ENCODE measurements at regions not wholly inside any gene's neighbourhood (a gene's known extent, or its start where the extent isn't known, plus 50 kb on each side); places are given as distances from the start of the nearest gene placed in this dataset.
"Not testable (repeated sequence)": the region's sequence is repeated elsewhere in the genome, so short reads cannot be mapped to it uniquely, and the experiment has no call there.

DNA sequence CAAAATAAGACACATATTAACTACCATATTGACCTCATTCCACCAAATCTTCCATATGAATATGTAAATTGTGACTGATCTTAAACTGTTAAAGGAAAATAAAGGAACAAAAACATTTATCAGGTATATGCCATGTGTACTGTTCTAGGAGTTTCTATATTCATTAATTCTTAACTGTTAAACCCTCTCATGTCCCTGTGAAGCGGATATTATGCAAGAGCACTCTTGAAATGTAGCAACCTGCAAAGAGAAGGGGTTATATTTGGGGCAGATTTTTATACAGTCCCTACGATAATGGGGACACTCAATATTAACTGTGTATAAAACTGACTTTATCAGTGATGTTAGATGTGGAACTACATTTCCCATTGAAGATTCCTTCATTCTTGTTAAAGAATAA lies 184.9 kb upstream of the OR13F1 start:
- no peak overlapping the region for H3K4me3 ChIP-seq
- H3K27ac ChIP-seq, result no peak overlapping the region
- no peak for DNase-seq (ENCODE audit: low spot score)
- TF ChIP-seq, protein P1, sequence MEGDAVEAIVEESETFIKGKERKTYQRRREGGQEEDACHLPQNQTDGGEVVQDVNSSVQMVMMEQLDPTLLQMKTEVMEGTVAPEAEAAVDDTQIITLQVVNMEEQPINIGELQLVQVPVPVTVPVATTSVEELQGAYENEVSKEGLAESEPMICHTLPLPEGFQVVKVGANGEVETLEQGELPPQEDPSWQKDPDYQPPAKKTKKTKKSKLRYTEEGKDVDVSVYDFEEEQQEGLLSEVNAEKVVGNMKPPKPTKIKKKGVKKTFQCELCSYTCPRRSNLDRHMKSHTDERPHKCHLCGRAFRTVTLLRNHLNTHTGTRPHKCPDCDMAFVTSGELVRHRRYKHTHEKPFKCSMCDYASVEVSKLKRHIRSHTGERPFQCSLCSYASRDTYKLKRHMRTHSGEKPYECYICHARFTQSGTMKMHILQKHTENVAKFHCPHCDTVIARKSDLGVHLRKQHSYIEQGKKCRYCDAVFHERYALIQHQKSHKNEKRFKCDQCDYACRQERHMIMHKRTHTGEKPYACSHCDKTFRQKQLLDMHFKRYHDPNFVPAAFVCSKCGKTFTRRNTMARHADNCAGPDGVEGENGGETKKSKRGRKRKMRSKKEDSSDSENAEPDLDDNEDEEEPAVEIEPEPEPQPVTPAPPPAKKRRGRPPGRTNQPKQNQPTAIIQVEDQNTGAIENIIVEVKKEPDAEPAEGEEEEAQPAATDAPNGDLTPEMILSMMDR (IDR thresholded peaks at IDR 0.05), result no peak

DNA sequence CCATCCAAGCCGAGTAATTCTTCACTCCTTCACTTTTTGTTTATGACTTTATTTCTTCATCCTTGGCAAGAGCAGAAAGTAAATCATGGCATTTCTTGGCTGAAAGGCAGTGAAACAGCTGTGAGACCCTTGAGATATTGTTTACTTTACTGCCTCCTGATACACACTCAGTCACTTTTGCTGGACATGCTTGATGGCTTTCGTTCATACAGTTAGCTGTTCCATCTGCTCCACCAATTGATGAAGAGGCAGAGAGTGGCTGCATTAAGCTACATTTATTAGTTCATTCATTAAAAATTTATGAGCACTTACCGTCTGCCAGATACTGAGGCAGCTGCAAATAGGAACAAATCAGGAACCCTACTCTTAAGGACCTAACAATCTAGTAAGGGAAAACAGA lies 184.4 kb upstream of the OR13F1 start:
- no peak overlapping the region for H3K27ac ChIP-seq
- DNase-seq (ENCODE audit: low spot score), result no peak
- no peak overlapping the region for H3K4me3 ChIP-seq
- TF ChIP-seq, protein P1 (IDR thresholded peaks at IDR 0.05), result no peak

DNA sequence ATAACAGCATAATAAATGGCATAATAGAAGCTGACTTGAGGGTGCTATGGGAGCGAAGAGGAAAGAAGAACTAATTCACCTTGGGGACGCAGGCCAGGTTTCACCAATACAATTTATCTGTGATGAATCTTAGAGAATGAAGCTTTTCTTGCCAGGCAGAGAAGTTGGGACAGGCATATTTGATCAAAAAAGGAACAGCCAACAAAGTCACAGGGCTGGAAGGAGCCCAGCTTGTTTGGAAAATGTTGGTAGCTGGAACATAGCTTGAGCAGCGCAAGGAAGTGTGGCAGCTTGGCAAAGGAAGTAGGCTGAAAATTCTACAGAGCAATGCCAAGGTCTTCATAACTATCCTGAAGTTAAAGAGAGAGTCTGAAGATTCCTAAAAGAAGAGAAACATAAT lies 181.5 kb upstream of the OR13F1 start:
- no peak for DNase-seq (ENCODE audit: low spot score)
- Histone ChIP-seq H3K4me3 (no peak overlapping the region), H3K27ac (no peak overlapping the region)
- TF ChIP-seq, protein P1 (IDR thresholded peaks at IDR 0.05), result no peak

DNA sequence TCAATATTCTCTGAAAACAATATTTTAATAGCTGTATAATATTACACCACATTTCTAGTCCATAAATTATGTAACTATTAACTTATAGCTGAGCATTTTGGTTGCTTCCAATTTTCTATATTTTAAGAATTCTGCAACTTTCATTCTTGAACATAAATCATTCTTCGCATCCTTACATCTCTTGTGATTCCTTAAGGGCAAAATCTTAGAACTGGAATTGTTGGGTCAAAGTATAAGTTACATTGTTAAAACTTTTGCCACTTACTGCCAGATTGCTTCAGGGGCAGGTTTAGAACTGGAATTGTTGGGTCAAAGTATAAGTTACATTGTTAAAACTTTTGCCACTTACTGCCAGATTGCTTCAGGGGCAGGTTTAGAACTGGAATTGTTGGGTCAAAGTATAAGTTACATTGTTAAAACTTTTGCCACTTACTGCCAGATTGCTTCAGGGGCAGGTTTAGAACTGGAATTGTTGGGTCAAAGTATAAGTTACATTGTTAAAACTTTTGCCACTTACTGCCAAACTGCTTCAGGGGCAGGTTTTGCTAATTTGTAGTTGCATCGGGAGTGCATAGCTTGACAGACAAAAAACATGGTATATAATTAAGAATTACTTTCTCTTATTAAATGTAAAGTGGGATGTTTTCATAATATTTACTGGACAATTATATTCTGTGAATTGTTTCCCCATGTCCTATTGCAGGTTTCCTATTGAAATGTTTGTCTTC lies 179.9 kb upstream of the OR13F1 start:
- H3K27ac ChIP-seq; H3K4me3 ChIP-seq; DNase-seq (ENCODE audit: low spot score): not testable (repeated sequence)

DNA sequence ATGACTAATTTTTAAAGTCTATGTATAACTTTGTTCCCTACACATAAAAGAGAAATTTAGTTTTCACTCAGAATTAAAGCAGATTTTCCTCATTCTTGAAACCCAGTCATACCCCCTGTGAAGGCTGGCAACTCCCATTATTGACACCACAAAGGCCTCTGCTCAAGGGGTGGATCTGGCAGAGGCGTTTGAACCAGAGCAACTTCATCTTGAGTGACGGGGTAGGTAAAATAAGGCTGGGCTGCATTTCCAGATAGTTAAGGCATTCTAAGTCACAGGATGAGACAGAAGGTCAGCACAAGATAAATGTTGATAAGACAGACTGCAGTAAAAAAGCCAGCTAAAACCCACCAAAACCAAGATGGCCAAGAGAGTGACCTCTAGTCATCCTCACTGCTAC lies 177.2 kb upstream of the OR13F1 start:
- Histone ChIP-seq H3K27ac (no peak overlapping the region), H3K4me3 (no peak overlapping the region)
- DNase-seq (ENCODE audit: low spot score), result no peak
- TF ChIP-seq, protein P1 (IDR thresholded peaks at IDR 0.05), result no peak

DNA sequence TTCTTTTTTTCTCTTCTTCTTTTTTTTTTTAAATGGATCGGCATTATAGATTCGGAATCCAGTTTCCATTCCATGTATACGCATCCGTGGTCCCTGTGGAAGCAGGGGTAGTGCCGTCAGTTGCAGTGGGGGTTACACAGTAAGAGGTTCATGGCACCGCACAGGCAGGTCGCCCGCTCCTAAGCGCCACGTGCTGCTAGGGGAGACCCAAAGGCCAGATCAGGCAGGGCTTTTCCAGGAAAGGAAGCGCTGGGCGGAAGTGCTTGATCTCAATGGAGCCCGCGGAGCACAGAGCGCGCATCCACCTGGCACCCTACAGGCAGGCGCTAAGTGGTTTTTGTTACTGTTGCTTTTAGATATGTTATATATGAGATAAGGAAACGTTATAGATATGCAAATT lies 174.8 kb upstream of the OR13F1 start:
- TF ChIP-seq, protein P1 (IDR thresholded peaks at IDR 0.05), result no peak
- H3K27ac ChIP-seq, result no peak overlapping the region
- DNase-seq (ENCODE audit: low spot score), result no peak
- no peak overlapping the region for H3K4me3 ChIP-seq

DNA sequence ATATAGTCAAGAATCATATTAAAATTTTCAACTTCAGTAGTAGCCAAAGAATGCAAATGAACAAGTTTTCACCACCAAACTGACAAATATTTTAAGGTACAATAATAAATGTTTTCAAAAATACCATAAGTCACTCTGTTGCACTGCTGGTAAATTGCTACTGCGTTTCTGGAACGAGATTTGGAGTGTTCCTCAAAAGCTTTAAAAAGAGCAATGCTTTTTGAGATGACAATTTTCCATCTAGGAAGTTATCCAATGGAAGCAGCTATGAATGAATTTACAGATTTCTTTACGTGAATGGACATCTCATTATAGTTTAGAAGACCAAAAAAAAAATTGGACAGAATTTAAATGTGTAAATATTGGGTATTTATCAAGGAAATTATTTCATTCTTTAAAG lies 173.2 kb upstream of the OR13F1 start:
- Histone ChIP-seq H3K4me3 (no peak overlapping the region), H3K27ac (no peak overlapping the region)
- TF ChIP-seq, protein P1 (IDR thresholded peaks at IDR 0.05), result no peak
- no peak for DNase-seq (ENCODE audit: low spot score)

All from coronary artery (tissue), 2 donors.